Stimulated activated CD4-positive, alpha-beta T cell treated with anti-CD3 and anti-CD28 coated beads, Interleukin-4, amount 100 ng/mL, for 1 hour (primary cell): ENCODE measurements at regions not wholly inside any gene's neighbourhood (a gene's known extent, or its start where the extent isn't known, plus 50 kb on each side); places are given as distances from the start of the nearest gene placed in this dataset.
"Not testable (repeated sequence)": the region's sequence is repeated elsewhere in the genome, so short reads cannot be mapped to it uniquely, and the experiment has no call there.

ENCODE experiments used
- DNase-seq: peaks from one replicate; pipeline ENCODE4 v3.0.0-alpha.2; 2020

GRCh38 chr13:30058429-30058828, 208.0 kb upstream of the UBL3 start:
- DNase-seq, result no peak

GRCh38 chr13:30054546-30054945, 204.1 kb upstream of the UBL3 start:
- DNase-seq, result not testable (repeated sequence)

- DNase-seq, result no peak
These were observed 203.5 kb upstream of the UBL3 start for GRCh38 chr13:30053939-30054338.

- no peak for DNase-seq
These were observed 201.7 kb upstream of the UBL3 start for GRCh38 chr13:30052120-30052519.

- no peak for DNase-seq
These were observed 201.2 kb upstream of the UBL3 start for GRCh38 chr13:30051531-30052060.

GRCh38 chr13:30049692-30050091, 199.3 kb upstream of the UBL3 start:
- DNase-seq, result no peak

GRCh38 chr13:30047154-30047874, 196.9 kb upstream of the UBL3 start:
- DNase-seq, result no peak

- DNase-seq, result no peak
These were observed 195.7 kb upstream of the UBL3 start for GRCh38 chr13:30045916-30046704.

- no peak for DNase-seq
These were observed 194.5 kb upstream of the UBL3 start for GRCh38 chr13:30044932-30045331.

GRCh38 chr13:30043631-30043925, 193.2 kb upstream of the UBL3 start:
- DNase-seq, result no peak

GRCh38 chr13:30042891-30043630, 192.6 kb upstream of the UBL3 start:
- no peak for DNase-seq

- no peak for DNase-seq
These were observed 191.9 kb upstream of the UBL3 start for GRCh38 chr13:30042272-30042671.

GRCh38 chr13:30039511-30039911, 189.1 kb upstream of the UBL3 start:
- no peak for DNase-seq

GRCh38 chr13:30038884-30039283, 188.5 kb upstream of the UBL3 start:
- no peak for DNase-seq

GRCh38 chr13:30037766-30038165, 187.3 kb upstream of the UBL3 start:
- DNase-seq, result no peak

GRCh38 chr13:30037306-30037705, 186.9 kb upstream of the UBL3 start:
- DNase-seq, result no peak

- no peak for DNase-seq
These were observed 184.0 kb upstream of the UBL3 start for GRCh38 chr13:30034458-30034795.

- no peak for DNase-seq
These were observed 183.5 kb upstream of the UBL3 start for GRCh38 chr13:30033681-30034457.

GRCh38 chr13:30032263-30032662, 181.8 kb upstream of the UBL3 start:
- no peak for DNase-seq

GRCh38 chr13:30031488-30031887, 181.1 kb upstream of the UBL3 start:
- DNase-seq, result no peak

GRCh38 chr13:30030141-30030750, 179.8 kb upstream of the UBL3 start:
- DNase-seq, result no peak
